Neural crest cell (in vitro differentiated cells): ENCODE measurements at regions not wholly inside any gene's neighbourhood (a gene's known extent, or its start where the extent isn't known, plus 50 kb on each side); places are given as distances from the start of the nearest gene placed in this dataset.
"Not testable (repeated sequence)": the region's sequence is repeated elsewhere in the genome, so short reads cannot be mapped to it uniquely, and the experiment has no call there.

ENCODE experiments used
- DNase-seq: peaks from one replicate; pipeline ENCODE4 v3.0.0; 2021; ENCODE audit warnings: low read depth, mixed read lengths, low spot score
- H3K27ac Mint-ChIP-seq: one replicate; pipeline ENCODE4 v1.8.0; 2021; ENCODE audit warnings: mild to moderate bottlenecking, mixed read lengths; ENCODE audit not compliant: unreplicated experiment
- H3K27me3 Mint-ChIP-seq: 2 replicates; pipeline ENCODE4 v1.8.0; 2021; ENCODE audit warnings: low read depth, mild to moderate bottlenecking, mixed read lengths
- H3K36me3 Mint-ChIP-seq: 2 replicates; pipeline ENCODE4 v1.8.0; 2021; ENCODE audit warnings: low read depth, mild to moderate bottlenecking, mixed read lengths
- H3K4me1 Mint-ChIP-seq: 2 replicates; pipeline ENCODE4 v1.8.0; 2021; ENCODE audit warnings: mixed read lengths
- H3K4me3 Mint-ChIP-seq: one replicate; pipeline ENCODE4 v1.8.0; 2021; ENCODE audit warnings: mild to moderate bottlenecking, mixed read lengths
- H3K9me3 Mint-ChIP-seq: 2 replicates; pipeline ENCODE4 v1.8.0; 2021; ENCODE audit warnings: mixed read lengths
- TF ChIP-seq, protein P1 (sequence below): fragments of 200-600 bp; sonication (generic); conservative IDR thresholded peaks from 2 replicates; pipeline ENCODE4 v1.5.0; 2021; ENCODE audit warnings: antibody characterized with exemption, mild to moderate bottlenecking

- Mint-ChIP-seq H3K4me3 (no peak overlapping the region), H3K27me3 (no peaks in the 10 kb centered on the region), H3K9me3 (peaks cover 7% of the 10 kb centered on the region), H3K4me1 (no peaks in the 10 kb centered on the region), H3K36me3 (peaks cover 2% of the 10 kb centered on the region), H3K27ac (no peak overlapping the region)
- DNase-seq: no peak
- TF ChIP-seq, protein P1, sequence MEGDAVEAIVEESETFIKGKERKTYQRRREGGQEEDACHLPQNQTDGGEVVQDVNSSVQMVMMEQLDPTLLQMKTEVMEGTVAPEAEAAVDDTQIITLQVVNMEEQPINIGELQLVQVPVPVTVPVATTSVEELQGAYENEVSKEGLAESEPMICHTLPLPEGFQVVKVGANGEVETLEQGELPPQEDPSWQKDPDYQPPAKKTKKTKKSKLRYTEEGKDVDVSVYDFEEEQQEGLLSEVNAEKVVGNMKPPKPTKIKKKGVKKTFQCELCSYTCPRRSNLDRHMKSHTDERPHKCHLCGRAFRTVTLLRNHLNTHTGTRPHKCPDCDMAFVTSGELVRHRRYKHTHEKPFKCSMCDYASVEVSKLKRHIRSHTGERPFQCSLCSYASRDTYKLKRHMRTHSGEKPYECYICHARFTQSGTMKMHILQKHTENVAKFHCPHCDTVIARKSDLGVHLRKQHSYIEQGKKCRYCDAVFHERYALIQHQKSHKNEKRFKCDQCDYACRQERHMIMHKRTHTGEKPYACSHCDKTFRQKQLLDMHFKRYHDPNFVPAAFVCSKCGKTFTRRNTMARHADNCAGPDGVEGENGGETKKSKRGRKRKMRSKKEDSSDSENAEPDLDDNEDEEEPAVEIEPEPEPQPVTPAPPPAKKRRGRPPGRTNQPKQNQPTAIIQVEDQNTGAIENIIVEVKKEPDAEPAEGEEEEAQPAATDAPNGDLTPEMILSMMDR: no peak
These were observed 96.7 kb upstream of the ARG1 start for GRCh38 chr6:131476362-131476761.

DNA sequence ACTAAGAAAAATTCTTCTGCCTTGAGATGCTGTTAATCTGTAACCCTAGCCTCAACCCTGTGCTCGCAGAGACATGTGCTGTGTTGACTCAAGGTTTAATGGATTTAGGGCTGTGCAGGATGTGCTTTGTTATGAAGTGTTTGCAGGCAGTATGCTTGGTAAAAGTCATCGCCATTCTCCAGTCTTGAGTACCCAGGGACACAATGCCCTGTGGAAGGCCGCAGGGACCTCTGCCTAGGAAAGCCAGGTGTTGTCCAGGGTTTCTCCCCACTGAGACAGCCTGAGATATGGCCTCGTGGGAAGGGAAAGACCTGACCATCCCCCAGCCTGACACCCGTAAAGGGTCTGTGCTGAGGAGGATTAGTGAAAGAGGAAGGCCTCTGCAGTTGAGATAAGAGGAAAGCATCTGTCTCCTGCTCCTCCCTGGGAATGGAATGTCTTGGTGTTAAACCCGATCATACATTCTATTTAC, 94.2 kb upstream of the ARG1 start:
- H3K9me3 Mint-ChIP-seq: not testable (repeated sequence)

DNA sequence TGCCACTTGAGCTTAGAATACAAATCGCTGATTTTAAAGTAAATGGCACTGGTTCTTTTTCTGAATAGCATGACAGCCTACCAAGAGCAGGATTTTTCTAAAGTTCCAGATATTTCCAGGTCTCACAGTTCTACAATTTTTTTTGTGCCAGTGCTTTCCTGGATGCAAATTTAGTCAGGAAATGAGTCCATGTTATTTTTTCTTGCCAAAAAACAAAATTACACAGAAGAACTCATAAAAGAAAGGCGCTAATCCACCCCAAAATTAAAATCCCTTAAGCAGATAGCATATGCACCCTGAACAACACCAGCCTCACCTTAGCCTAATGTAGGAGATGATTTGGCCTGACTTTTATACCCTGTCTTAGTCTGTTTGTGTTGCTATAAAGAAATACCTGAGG, 86.4 kb upstream of the ARG1 start:
- peaks cover 8% of the 10 kb centered on the region for H3K4me1 Mint-ChIP-seq
- H3K27ac Mint-ChIP-seq: no peak overlapping the region
- H3K27me3 Mint-ChIP-seq: no peaks in the 10 kb centered on the region
- TF ChIP-seq, protein P1: no peak
- peaks cover 2% of the 10 kb centered on the region for H3K36me3 Mint-ChIP-seq
- H3K4me3 Mint-ChIP-seq: no peak overlapping the region
- peaks cover 11% of the 10 kb centered on the region for H3K9me3 Mint-ChIP-seq
- DNase-seq: no peak

More for the DNA sequence above, 94.2 kb upstream of the ARG1 start:
- not testable (repeated sequence) for H3K36me3 Mint-ChIP-seq, H3K27me3 Mint-ChIP-seq, H3K4me1 Mint-ChIP-seq, H3K4me3 Mint-ChIP-seq, DNase-seq, H3K27ac Mint-ChIP-seq

GRCh38 chr6:131488780-131489179, 84.2 kb upstream of the ARG1 start:
- Mint-ChIP-seq H3K27me3 (no peaks in the 10 kb centered on the region), H3K36me3 (peaks cover 2% of the 10 kb centered on the region), H3K4me3 (no peak overlapping the region), H3K4me1 (peaks cover 9% of the 10 kb centered on the region), H3K27ac (no peak overlapping the region), H3K9me3 (peaks cover 11% of the 10 kb centered on the region)
- TF ChIP-seq, protein P1: no peak
- no peak for DNase-seq

- Mint-ChIP-seq H3K9me3 (peaks cover 4% of the 10 kb centered on the region), H3K4me3 (no peak overlapping the region), H3K27me3 (no peaks in the 10 kb centered on the region), H3K36me3 (no peaks in the 10 kb centered on the region), H3K27ac (no peak overlapping the region), H3K4me1 (peaks cover 9% of the 10 kb centered on the region)
- no peak for DNase-seq
- TF ChIP-seq, protein P1: no peak
These were observed 82.6 kb upstream of the ARG1 start for GRCh38 chr6:131490441-131490840.

- H3K4me3 Mint-ChIP-seq: no peak overlapping the region
- no peak overlapping the region for H3K27ac Mint-ChIP-seq
- H3K27me3 Mint-ChIP-seq: no peaks in the 10 kb centered on the region
- H3K36me3 Mint-ChIP-seq: no peaks in the 10 kb centered on the region
- H3K4me1 Mint-ChIP-seq: peaks cover 9% of the 10 kb centered on the region
- H3K9me3 Mint-ChIP-seq: peaks cover 4% of the 10 kb centered on the region
- DNase-seq: no peak
- TF ChIP-seq, protein P1: no peak
These were observed 80.0 kb upstream of the ARG1 start for GRCh38 chr6:131492932-131493573.

GRCh38 chr6:131504387-131504786, 68.6 kb upstream of the ARG1 start:
- not testable (repeated sequence) for DNase-seq, H3K27ac Mint-ChIP-seq

More at GRCh38 chr6:131504387-131504786, 68.6 kb upstream of the ARG1 start:
- not testable (repeated sequence) for H3K9me3 Mint-ChIP-seq, H3K36me3 Mint-ChIP-seq, H3K4me3 Mint-ChIP-seq, H3K4me1 Mint-ChIP-seq, H3K27me3 Mint-ChIP-seq
